ENCODE measurements at regions not wholly inside any gene's neighbourhood (a gene's known extent, or its start where the extent isn't known, plus 50 kb on each side); places are given as distances from the start of the nearest gene placed in this dataset.

GRCh38 chr15:84108728-84109127, 126.8 kb upstream of the GOLGA6L4 start:
- no peak for TF ChIP-seq CTCF (IDR thresholded peaks at IDR 0.05; ENCODE audit: low read length)
- no peak for TF ChIP-seq EZH2 (IDR thresholded peaks at IDR 0.05; ENCODE audit: borderline replicate concordance, low read length)

All from OCI-LY1 (cell line).